ENCODE measurements at regions not wholly inside any gene's neighbourhood (a gene's known extent, or its start where the extent isn't known, plus 50 kb on each side); places are given as distances from the start of the nearest gene placed in this dataset.

DNA sequence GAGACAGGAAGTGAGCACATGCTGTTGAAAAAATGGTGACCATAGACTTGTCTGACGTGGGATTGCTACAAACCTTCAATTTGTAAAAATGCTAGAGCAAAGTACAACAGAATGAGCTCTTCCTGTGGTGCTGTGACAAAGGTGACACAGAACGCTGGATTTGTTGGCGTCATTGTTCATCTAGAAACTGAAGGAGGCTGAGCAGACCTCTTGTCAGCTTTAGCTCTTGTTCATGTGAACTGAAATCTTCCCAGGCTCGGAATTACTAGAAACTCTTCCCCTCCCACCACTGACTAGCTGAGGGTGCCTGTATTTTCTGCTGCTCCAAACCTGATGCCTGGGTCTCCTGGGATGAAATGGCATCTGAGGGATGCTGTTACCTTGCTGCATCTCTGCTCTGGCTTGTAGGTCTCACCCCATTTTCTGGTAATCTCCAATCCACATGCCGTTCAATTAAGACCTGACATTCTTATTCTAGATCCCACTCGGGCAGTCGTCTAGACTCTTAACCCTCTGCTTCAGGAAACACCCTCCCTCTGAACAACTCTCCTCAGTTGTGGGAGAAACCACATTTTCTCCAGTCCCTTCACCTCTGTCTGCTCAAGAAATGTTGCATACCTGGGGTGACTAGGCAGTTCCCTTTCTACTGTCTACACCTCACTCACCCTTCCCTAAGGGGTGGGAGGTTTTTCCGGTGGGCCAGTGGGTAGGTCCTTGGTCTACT lies 349.3 kb downstream of the CXCL12 start:
- no peak for TF ChIP-seq CTCF (IDR thresholded peaks at IDR 0.05)
- no peak for TF ChIP-seq POLR2A (IDR thresholded peaks at IDR 0.05; ENCODE audit: low read depth)
- no peak for TF ChIP-seq POLR2AphosphoS5 (IDR thresholded peaks at IDR 0.05)
- no peak for TF ChIP-seq EP300 (IDR thresholded peaks at IDR 0.05)
